GM23248 (cell line): ENCODE measurements at regions not wholly inside any gene's neighbourhood (a gene's known extent, or its start where the extent isn't known, plus 50 kb on each side); places are given as distances from the start of the nearest gene placed in this dataset.
"Not testable (repeated sequence)": the region's sequence is repeated elsewhere in the genome, so short reads cannot be mapped to it uniquely, and the experiment has no call there.

Source experiments
- DNase-seq: peaks from one replicate; pipeline ENCODE4 v3.0.0-alpha.2; 2015
- H2AFZ ChIP-seq: fragments of 200-600 bp; sonication (generic); 2 replicates; pipeline ENCODE4 v1.6.1; 2016; ENCODE audit warnings: antibody characterized with exemption
- H3F3A ChIP-seq: fragments of 200-600 bp; sonication (generic); 2 replicates; pipeline ENCODE4 v1.6.1; 2016; ENCODE audit warnings: mild to moderate bottlenecking, antibody characterized with exemption, mixed run types; ENCODE audit not compliant: insufficient read depth
- H3K27ac ChIP-seq: fragments of 200-600 bp; sonication (generic); 2 replicates; pipeline ENCODE4 v1.5.1; 2016; ENCODE audit warnings: mild to moderate bottlenecking
- H3K27me3 ChIP-seq: fragments of 200-600 bp; sonication (generic); replicated peaks from 2 replicates; pipeline ENCODE4 v1.6.1; 2016; ENCODE audit warnings: mild to moderate bottlenecking; ENCODE audit not compliant: insufficient read depth
- H3K36me3 ChIP-seq: fragments of 200-600 bp; sonication (generic); 2 replicates; pipeline ENCODE4 v1.6.1; 2016; ENCODE audit warnings: low read depth, mild to moderate bottlenecking
- H3K4me1 ChIP-seq: fragments of 200-600 bp; sonication (generic); 2 replicates; pipeline ENCODE4 v1.6.1; 2016; ENCODE audit warnings: mild to moderate bottlenecking; ENCODE audit not compliant: insufficient read depth
- H3K4me2 ChIP-seq: fragments of 200-600 bp; sonication (generic); one replicate; pipeline ENCODE4 v1.6.1; 2016; ENCODE audit warnings: mild to moderate bottlenecking; ENCODE audit not compliant: unreplicated experiment
- H3K4me3 ChIP-seq: fragments of 200-600 bp; sonication (generic); 2 replicates; pipeline ENCODE4 v1.5.1; 2016; ENCODE audit warnings: mild to moderate bottlenecking
- H3K79me2 ChIP-seq: fragments of 200-600 bp; sonication (generic); 2 replicates; pipeline ENCODE4 v1.6.1; 2016; ENCODE audit warnings: mild to moderate bottlenecking; ENCODE audit not compliant: insufficient read depth
- H3K9ac ChIP-seq: fragments of 200-600 bp; sonication (generic); 2 replicates; pipeline ENCODE4 v1.6.1; 2016; ENCODE audit warnings: mild to moderate bottlenecking
- H3K9me2 ChIP-seq: fragments of 200-600 bp; sonication (generic); 2 replicates; pipeline ENCODE4 v1.6.1; 2016; ENCODE audit warnings: mixed run types, mild to moderate bottlenecking, moderate library complexity; ENCODE audit not compliant: insufficient read depth
- H3K9me3 ChIP-seq: fragments of 200-600 bp; sonication (generic); one replicate; pipeline ENCODE4 v1.6.1; 2017; ENCODE audit warnings: low read depth
- H4K20me1 ChIP-seq: fragments of 200-600 bp; sonication (generic); 2 replicates; pipeline ENCODE4 v1.6.0; 2016; ENCODE audit not compliant: insufficient read depth
- EZH2 ChIP-seq: fragments of 200-600 bp; sonication (generic); IDR thresholded peaks from 2 replicates; pipeline ENCODE4 v1.6.1; 2018; ENCODE audit warnings: antibody characterized with exemption, mild to moderate bottlenecking; ENCODE audit not compliant: insufficient read depth, poor library complexity, severe bottlenecking
- EZH2phosphoT487 ChIP-seq: fragments of 200-600 bp; sonication (generic); IDR thresholded peaks from 2 replicates; pipeline ENCODE4 v1.6.1; 2018; ENCODE audit warnings: antibody characterized with exemption, moderate library complexity, mild to moderate bottlenecking, low read depth; ENCODE audit not compliant: insufficient read depth
- WGBS, 2 experiments: methylation state at CpG; one replicate each; pipeline ENCODE4 v1.1.6; 2015 to 2017; ENCODE audit warnings: low lambda C conversion rate in 2 of 2, low coverage in 1 of 2; ENCODE audit errors: missing lambda C conversion rate in 2 of 2; 5-methylcytosine and 5-hydroxymethylcytosine counted together
- in situ Hi-C: fragments of 300-500 bp; cut with MboI; formaldehyde crosslinking; loops from 2 replicates; pipeline ENCODE4 v1.15.0; 2020

DNA sequence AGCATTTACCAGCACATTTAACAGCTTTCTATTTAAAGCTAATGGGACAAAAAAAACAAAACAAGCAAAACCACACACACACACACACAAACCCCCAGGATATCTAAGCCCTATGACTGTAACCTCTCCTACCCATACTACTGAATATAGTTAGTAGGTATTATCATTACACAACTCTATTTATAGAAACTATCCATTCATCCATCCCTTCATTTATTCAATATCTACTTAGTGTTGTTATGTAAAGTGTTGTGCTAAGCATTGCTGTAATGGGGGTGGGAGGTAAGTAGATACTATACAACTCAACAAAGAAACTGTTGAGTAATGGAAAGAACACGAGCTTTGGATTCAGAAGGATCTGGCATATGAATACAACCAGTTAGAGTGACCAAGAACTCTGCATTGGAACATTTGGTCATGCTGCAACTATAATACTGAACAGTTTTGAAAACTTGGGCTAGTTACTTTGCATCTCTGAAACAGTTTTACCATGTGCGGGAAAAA lies 82.3 kb upstream of the ZNF608 start:
- H3K9me3 ChIP-seq, result no peaks in the 10 kb centered on the region
- H3K27ac ChIP-seq, result no peak overlapping the region
- H3K79me2 ChIP-seq, result no peaks in the 10 kb centered on the region
- H3K4me3 ChIP-seq, result no peak overlapping the region
- no peak overlapping the region for H3K4me2 ChIP-seq
- H3K9me2 ChIP-seq, result no peaks in the 10 kb centered on the region
- H3K36me3 ChIP-seq, result no peaks in the 10 kb centered on the region
- no peak for DNase-seq
- no peaks in the 10 kb centered on the region for H4K20me1 ChIP-seq
- H2AFZ ChIP-seq, result no peak overlapping the region
- no peak overlapping the region for H3K9ac ChIP-seq
- 55 to 74% methylated on average over 2 of the region's 2 CpGs for WGBS, 2 experiments
- no peaks in the 10 kb centered on the region for H3F3A ChIP-seq
- in situ Hi-C loops, result no loop called here
- peaks cover 8% of the 10 kb centered on the region; the same call in 1 of the 2 replicates for H3K4me1 ChIP-seq
- H3K27me3 ChIP-seq, result 0 out of 2 replicates have a peak, but pooled peaks cover 5% of the 10 kb centered on the region
- no peak for TF ChIP-seq EZH2phosphoT487
- no peak for TF ChIP-seq EZH2

DNA sequence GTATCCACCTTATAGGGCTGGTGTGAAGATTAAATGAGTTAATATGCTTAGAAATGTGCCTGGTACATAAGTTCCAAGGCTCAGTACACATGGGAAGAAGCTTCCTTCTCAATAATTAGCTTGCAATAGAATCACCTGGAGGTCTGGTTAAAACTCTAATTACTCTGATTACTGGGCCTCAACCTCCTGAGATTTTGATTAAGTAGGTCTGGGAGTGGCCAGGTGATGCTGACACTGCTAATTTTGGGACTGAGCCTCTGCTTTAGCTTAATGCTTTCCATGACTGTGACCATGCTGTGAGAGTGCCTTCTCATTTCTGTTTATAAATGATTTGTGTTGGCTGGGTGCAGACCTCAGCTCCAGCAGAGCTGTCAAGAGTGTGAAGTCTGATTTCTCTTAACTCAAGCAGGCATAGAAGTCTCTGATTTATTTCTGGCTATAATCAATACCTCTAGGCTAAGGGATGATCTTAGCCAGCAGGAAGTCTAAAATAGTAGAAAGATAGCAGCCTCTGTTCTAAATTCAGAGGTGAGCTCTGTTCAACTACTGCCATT lies 85.3 kb upstream of the ZNF608 start:
- in situ Hi-C loops, result no loop called here
- Histone ChIP-seq H3K27me3 (no peaks in the 10 kb centered on the region), H3K36me3 (no peaks in the 10 kb centered on the region), H3K4me1 (no peaks in the 10 kb centered on the region), H3K4me3 (no peak overlapping the region), H3K79me2 (no peaks in the 10 kb centered on the region), H3K27ac (no peak overlapping the region), H3K9me2 (no peaks in the 10 kb centered on the region), H3K9me3 (no peaks in the 10 kb centered on the region), H3K4me2 (no peak overlapping the region), H2AFZ (no peak overlapping the region), H3F3A (no peaks in the 10 kb centered on the region), H3K9ac (no peak overlapping the region), H4K20me1 (no peaks in the 10 kb centered on the region)
- DNase-seq, result no peak
- TF ChIP-seq EZH2 (no peak), EZH2phosphoT487 (no peak)

DNA sequence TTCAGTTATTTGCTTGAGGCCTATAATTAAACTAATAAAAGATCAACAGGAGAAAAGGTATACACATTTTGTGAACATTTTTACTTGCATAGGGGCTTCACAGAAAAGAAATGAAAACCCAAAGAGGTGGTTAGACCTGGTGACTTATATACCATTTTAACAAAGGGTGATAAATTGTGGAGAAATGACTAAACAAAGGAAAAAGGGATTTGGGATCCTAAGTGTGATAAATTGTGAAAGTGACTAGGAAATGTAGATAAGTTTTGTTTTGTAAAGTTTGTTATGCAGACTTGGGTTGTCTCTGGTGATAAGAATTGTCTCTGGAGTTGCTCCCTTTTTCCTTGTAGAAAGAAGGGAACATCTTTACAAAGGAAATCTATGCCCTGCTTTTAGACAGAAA lies 86.1 kb upstream of the ZNF608 start:
- H3K4me2 ChIP-seq, result no peak overlapping the region
- no peak overlapping the region for H3K27ac ChIP-seq
- DNase-seq, result no peak
- no peaks in the 10 kb centered on the region for H3K9me2 ChIP-seq
- no peak for TF ChIP-seq EZH2
- no peak for TF ChIP-seq EZH2phosphoT487
- H3K4me3 ChIP-seq, result no peak overlapping the region
- H3K9ac ChIP-seq, result no peak overlapping the region
- H3K79me2 ChIP-seq, result no peaks in the 10 kb centered on the region
- H3K4me1 ChIP-seq, result no peaks in the 10 kb centered on the region
- no peaks in the 10 kb centered on the region for H3F3A ChIP-seq
- no peaks in the 10 kb centered on the region for H3K9me3 ChIP-seq
- no peaks in the 10 kb centered on the region for H3K27me3 ChIP-seq
- in situ Hi-C loops, result no loop called here
- H2AFZ ChIP-seq, result no peak overlapping the region
- no peaks in the 10 kb centered on the region for H4K20me1 ChIP-seq
- H3K36me3 ChIP-seq, result no peaks in the 10 kb centered on the region

DNA sequence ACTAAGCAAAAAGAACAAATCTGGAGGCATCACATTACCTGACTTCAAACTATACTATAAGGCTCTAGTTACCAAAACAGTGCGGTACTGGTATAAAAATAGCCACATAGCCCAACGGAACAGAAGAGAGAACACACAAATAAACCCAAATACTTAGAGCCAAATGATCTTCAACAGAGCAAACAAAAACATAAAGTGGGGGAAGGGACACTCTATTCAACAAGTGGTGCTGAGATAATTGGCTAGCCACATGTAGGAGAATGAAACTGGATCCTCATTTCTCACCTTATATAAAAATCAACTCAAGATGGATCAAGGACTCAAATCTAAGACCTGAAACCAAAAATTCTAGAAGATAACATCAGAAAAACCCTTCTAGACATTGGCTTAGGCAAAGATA lies 89.9 kb upstream of the ZNF608 start:
- H3K4me2 ChIP-seq, in situ Hi-C loops, H3F3A ChIP-seq, H3K9me2 ChIP-seq, H3K27me3 ChIP-seq, H3K4me1 ChIP-seq, H2AFZ ChIP-seq, H4K20me1 ChIP-seq, H3K4me3 ChIP-seq, H3K27ac ChIP-seq, H3K36me3 ChIP-seq, H3K79me2 ChIP-seq, DNase-seq, H3K9me3 ChIP-seq, H3K9ac ChIP-seq: not testable (repeated sequence)
- 90 to 92% methylated on average over 2 of the region's 2 CpGs for WGBS, 2 experiments

DNA sequence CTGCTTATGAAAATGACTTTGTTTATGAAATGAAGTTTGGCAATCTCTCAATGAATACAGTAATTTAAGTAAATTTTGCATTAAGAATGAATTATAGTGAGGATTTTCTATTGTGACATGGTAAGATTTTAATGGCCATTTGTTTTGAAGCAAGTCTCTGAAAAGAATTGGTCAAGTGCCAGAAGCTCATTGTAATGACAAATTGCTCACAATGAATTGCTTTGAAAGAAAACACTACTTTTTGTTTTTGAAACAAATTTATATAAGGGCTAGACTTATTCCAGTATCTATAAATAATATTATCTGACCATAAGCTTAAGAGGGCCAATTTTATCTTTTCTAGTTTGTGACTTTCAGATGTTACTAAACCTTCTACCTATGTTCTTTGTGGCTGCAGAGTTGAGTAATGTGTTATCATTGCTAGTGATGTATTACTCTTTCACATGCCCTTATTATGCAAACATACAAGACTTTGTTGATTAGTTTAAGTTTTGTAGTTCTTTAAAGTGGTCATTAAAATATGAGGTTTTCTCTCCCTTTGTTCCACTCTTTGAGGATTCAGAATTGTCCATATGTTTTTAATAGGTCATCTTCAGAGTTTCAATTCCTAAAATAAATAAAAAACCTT lies 93.0 kb upstream of the ZNF608 start:
- in situ Hi-C loops, result no loop called here
- H3K9ac ChIP-seq, result no peak overlapping the region
- no peaks in the 10 kb centered on the region for H4K20me1 ChIP-seq
- no peaks in the 10 kb centered on the region for H3K9me2 ChIP-seq
- no peaks in the 10 kb centered on the region for H3K27me3 ChIP-seq
- no peak overlapping the region; the same call in 1 of the 2 replicates for H2AFZ ChIP-seq
- H3K27ac ChIP-seq, result no peak overlapping the region
- no peaks in the 10 kb centered on the region for H3K4me1 ChIP-seq
- TF ChIP-seq EZH2 (no peak), EZH2phosphoT487 (no peak)
- no peaks in the 10 kb centered on the region for H3K9me3 ChIP-seq
- H3K79me2 ChIP-seq, result no peaks in the 10 kb centered on the region
- DNase-seq, result no peak
- H3F3A ChIP-seq, result no peaks in the 10 kb centered on the region
- H3K36me3 ChIP-seq, result no peaks in the 10 kb centered on the region
- H3K4me3 ChIP-seq, result no peak overlapping the region
- no peak overlapping the region for H3K4me2 ChIP-seq
